GM10248 (cell line): ENCODE measurements at regions not wholly inside any gene's neighbourhood (a gene's known extent, or its start where the extent isn't known, plus 50 kb on each side); places are given as distances from the start of the nearest gene placed in this dataset.

ENCODE experiments used
- CTCF ChIA-PET: fragments of 300-600 bp; sonication (Branson Sonifier 250); formaldehyde crosslinking; extraction: SDS; loops from one replicate; lab custom pipeline; 2021; ENCODE audit warnings: antibody characterized with exemption; lab: Yijun Ruan, JAX
- POLR2A ChIA-PET: fragments of 350-650 bp; sonication (Branson Sonifier 250); formaldehyde crosslinking; extraction: SDS; loops from one replicate; lab custom pipeline; 2020; ENCODE audit warnings: antibody characterized with exemption; lab: Yijun Ruan, JAX
- DNase-seq: peaks from one replicate; pipeline ENCODE4 v3.0.0; 2012; ENCODE audit errors: extremely low spot score
- CTCF ChIP-seq: IDR thresholded peaks from 2 replicates; pipeline ENCODE4 v1.5.1; 2012; ENCODE audit warnings: mild to moderate bottlenecking, low read depth; ENCODE audit errors: extremely low read depth, missing control alignments, control extremely low read depth

- CTCF ChIA-PET: interaction anchor here (1.2 kb wide), 1 partner anchor 10 kb away, joined by 3 read pairs; no protein-coding TSS in a partner anchor
- no peak for DNase-seq
- POLR2A ChIA-PET: no interaction called here
- no peak for TF ChIP-seq CTCF
Measured at GRCh38 chr2:15832849-15833680, 107.3 kb upstream of the MYCN start.

GRCh38 chr2:15833731-15834130, 106.6 kb upstream of the MYCN start:
- TF ChIP-seq CTCF: no peak
- POLR2A ChIA-PET: no interaction called here
- no peak for DNase-seq
- CTCF ChIA-PET: no interaction called here

- no peak for TF ChIP-seq CTCF
- DNase-seq: no peak
- CTCF ChIA-PET: no interaction called here
- POLR2A ChIA-PET: no interaction called here
Measured at GRCh38 chr2:15834381-15835031, 105.8 kb upstream of the MYCN start.

GRCh38 chr2:15835991-15836688, 104.2 kb upstream of the MYCN start:
- no peak for DNase-seq
- TF ChIP-seq CTCF: no peak
- ChIA-PET POLR2A (no interaction called here), CTCF (no interaction called here)

- no peak for DNase-seq
- ChIA-PET CTCF (no interaction called here), POLR2A (no interaction called here)
- TF ChIP-seq CTCF: no peak
Measured at GRCh38 chr2:15836689-15837610, 103.4 kb upstream of the MYCN start.
